ENCODE measurements at regions not wholly inside any gene's neighbourhood (a gene's known extent, or its start where the extent isn't known, plus 50 kb on each side); places are given as distances from the start of the nearest gene placed in this dataset.

DNA sequence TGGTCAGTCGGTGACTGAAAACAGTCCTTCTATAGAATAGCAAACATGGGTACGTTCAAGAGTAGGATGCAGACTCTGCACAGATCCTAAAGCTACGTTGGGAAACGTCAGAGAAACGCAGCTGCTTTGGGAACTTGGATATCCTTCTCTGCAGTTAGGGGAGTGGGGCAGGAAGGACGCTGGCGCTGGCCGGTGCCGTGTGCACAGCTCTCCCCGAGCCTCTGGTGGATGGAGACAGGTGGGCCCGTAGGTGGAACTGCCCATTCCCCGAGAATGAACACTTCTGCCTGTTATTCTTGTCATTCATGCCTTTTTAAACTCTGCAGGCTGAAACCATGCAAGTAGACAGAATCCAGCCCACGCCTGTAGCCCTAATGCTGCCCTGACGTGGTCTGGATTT is 91.7 kb upstream of the MBOAT2 start:
- H3K4me2 ChIP-seq (ENCODE audit: control insufficient read depth, extremely low read depth, insufficient read depth, low read depth, low read length) = no peak overlapping the region
- H3K27me3 ChIP-seq (ENCODE audit: control insufficient read depth, extremely low read depth, insufficient read depth, low read length) = no peaks in the 10 kb centered on the region
- no peak overlapping the region for H3K27ac ChIP-seq (ENCODE audit: control insufficient read depth, insufficient read depth, low read length)
- H4K20me1 ChIP-seq (ENCODE audit: control insufficient read depth, extremely low read depth, insufficient read depth, low read length) = no peaks in the 10 kb centered on the region
- H3K79me2 ChIP-seq (ENCODE audit: control insufficient read depth, insufficient read depth, low read length) = no peaks in the 10 kb centered on the region
- no peak for DNase-seq (ENCODE audit: low read depth, low spot score)
- H3K4me3 ChIP-seq (ENCODE audit: control insufficient read depth in 2 of 3, extremely low read depth in 1 of 3, insufficient read depth in 2 of 3, low read depth in 1 of 3, low read length in 3 of 3) = no peak overlapping the region
- H3K36me3 ChIP-seq (ENCODE audit: control insufficient read depth in 2 of 2, extremely low read depth in 1 of 2, insufficient read depth in 2 of 2, low read length in 2 of 2) = no peaks in the 10 kb centered on the region
- no peaks in the 10 kb centered on the region for H3K9me1 ChIP-seq (ENCODE audit: control insufficient read depth, extremely low read depth, insufficient read depth, low read length)
- dilution Hi-C loops (cut with MboI; ENCODE audit: extremely low pct_ligation_motif_present, low sequenced_read_pairs) = no loop called here
- H3K9ac ChIP-seq (ENCODE audit: control insufficient read depth, extremely low read depth, insufficient read depth, low read length) = peak overlapping the region; percentile 41
- TF ChIP-seq, protein P1, sequence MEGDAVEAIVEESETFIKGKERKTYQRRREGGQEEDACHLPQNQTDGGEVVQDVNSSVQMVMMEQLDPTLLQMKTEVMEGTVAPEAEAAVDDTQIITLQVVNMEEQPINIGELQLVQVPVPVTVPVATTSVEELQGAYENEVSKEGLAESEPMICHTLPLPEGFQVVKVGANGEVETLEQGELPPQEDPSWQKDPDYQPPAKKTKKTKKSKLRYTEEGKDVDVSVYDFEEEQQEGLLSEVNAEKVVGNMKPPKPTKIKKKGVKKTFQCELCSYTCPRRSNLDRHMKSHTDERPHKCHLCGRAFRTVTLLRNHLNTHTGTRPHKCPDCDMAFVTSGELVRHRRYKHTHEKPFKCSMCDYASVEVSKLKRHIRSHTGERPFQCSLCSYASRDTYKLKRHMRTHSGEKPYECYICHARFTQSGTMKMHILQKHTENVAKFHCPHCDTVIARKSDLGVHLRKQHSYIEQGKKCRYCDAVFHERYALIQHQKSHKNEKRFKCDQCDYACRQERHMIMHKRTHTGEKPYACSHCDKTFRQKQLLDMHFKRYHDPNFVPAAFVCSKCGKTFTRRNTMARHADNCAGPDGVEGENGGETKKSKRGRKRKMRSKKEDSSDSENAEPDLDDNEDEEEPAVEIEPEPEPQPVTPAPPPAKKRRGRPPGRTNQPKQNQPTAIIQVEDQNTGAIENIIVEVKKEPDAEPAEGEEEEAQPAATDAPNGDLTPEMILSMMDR (optimal IDR thresholded peaks at IDR 0.05 in 1 of 3, IDR thresholded peaks at IDR 0.05 in 1 of 3, conservative IDR thresholded peaks at IDR 0.05 in 1 of 3; ENCODE audit: extremely low read depth in 1 of 3, insufficient read depth in 2 of 3, low read length in 3 of 3) = no peak
- no peak for TF ChIP-seq EZH2 (IDR thresholded peaks at IDR 0.05; ENCODE audit: low read length)
- H3K9me3 ChIP-seq (ENCODE audit: control insufficient read depth, low read depth, low read length) = no peaks in the 10 kb centered on the region
- peaks cover 20% of the 10 kb centered on the region for H3K4me1 ChIP-seq (ENCODE audit: control insufficient read depth, extremely low read depth, insufficient read depth, low read length)
- peak overlapping the region; percentile 44 for H2AFZ ChIP-seq (ENCODE audit: control insufficient read depth, low read length)
- FAIRE-seq = no peak

DNA sequence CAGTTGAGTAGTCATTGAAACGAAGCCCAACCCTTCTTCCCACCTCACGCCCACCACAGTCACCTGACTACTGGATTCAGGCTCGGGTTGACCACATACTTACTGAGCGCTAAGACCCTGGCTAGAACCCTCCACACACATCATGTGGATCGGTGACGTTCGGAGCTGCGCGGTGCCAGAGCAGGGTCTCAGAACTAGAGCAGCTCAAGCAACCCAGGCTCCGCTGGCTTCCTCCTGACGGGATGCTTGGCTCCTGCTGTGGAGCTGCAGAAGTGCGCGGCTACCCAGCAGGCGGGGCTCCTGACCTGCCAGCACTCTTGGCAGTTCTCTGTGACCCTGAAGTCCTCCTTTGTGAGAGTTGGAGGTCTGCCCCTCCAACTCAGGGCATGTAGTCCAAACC is 90.6 kb upstream of the MBOAT2 start:
- dilution Hi-C loops (cut with MboI; ENCODE audit: extremely low pct_ligation_motif_present, low sequenced_read_pairs) = no loop called here
- no peak for DNase-seq (ENCODE audit: low read depth, low spot score)

More for the DNA sequence above, 90.6 kb upstream of the MBOAT2 start:
- Histone ChIP-seq H3K4me1 (ENCODE audit: control insufficient read depth, extremely low read depth, insufficient read depth, low read length) (peaks cover 20% of the 10 kb centered on the region), H3K27me3 (ENCODE audit: control insufficient read depth, extremely low read depth, insufficient read depth, low read length) (no peaks in the 10 kb centered on the region), H3K9me1 (ENCODE audit: control insufficient read depth, extremely low read depth, insufficient read depth, low read length) (no peaks in the 10 kb centered on the region), H3K9me3 (ENCODE audit: control insufficient read depth, low read depth, low read length) (no peaks in the 10 kb centered on the region), H3K79me2 (ENCODE audit: control insufficient read depth, insufficient read depth, low read length) (no peaks in the 10 kb centered on the region), H2AFZ (ENCODE audit: control insufficient read depth, low read length) (no peak overlapping the region), H3K4me3 (ENCODE audit: control insufficient read depth in 2 of 3, extremely low read depth in 1 of 3, insufficient read depth in 2 of 3, low read depth in 1 of 3, low read length in 3 of 3) (no peak overlapping the region), H3K36me3 (ENCODE audit: control insufficient read depth in 2 of 2, extremely low read depth in 1 of 2, insufficient read depth in 2 of 2, low read length in 2 of 2) (no peaks in the 10 kb centered on the region), H3K9ac (ENCODE audit: control insufficient read depth, extremely low read depth, insufficient read depth, low read length) (no peak overlapping the region), H4K20me1 (ENCODE audit: control insufficient read depth, extremely low read depth, insufficient read depth, low read length) (no peaks in the 10 kb centered on the region), H3K4me2 (ENCODE audit: control insufficient read depth, extremely low read depth, insufficient read depth, low read depth, low read length) (no peak overlapping the region), H3K27ac (ENCODE audit: control insufficient read depth, insufficient read depth, low read length) (no peak overlapping the region)
- FAIRE-seq = no peak
- TF ChIP-seq, protein P1 (optimal IDR thresholded peaks at IDR 0.05 in 1 of 3, IDR thresholded peaks at IDR 0.05 in 1 of 3, conservative IDR thresholded peaks at IDR 0.05 in 1 of 3; ENCODE audit: extremely low read depth in 1 of 3, insufficient read depth in 2 of 3, low read length in 3 of 3) = no peak

All from keratinocyte (primary cell).